GM12801 (cell line): ENCODE measurements at regions not wholly inside any gene's neighbourhood (a gene's known extent, or its start where the extent isn't known, plus 50 kb on each side); places are given as distances from the start of the nearest gene placed in this dataset.

Experiments used
- TF ChIP-seq, protein P1 (sequence below): IDR thresholded peaks from one replicate; pipeline ENCODE4 v1.5.1; 2011; ENCODE audit warnings: control low read depth; ENCODE audit not compliant: insufficient read length; ENCODE audit errors: extremely low read depth

DNA sequence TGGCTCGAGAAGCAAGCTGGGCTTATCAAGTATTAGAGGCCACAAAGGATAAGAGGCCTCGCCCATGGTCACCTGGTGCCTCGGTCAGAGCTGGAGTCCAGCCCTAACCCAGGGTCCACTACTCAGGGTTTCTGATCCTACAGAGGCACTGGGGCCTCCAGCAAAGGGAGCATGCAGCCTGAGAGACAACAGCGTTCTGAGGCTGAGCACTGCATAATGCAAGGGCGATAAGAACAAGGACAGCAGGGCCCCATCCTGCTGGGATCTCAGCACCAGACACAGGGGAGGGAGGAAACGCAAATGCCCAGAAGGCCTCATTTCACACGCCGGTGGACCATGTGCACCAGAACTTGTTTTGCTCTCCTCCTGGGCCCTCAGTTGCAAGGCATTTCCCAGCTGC, 63.0 kb downstream of the C5orf15 start:
- TF ChIP-seq, protein P1, sequence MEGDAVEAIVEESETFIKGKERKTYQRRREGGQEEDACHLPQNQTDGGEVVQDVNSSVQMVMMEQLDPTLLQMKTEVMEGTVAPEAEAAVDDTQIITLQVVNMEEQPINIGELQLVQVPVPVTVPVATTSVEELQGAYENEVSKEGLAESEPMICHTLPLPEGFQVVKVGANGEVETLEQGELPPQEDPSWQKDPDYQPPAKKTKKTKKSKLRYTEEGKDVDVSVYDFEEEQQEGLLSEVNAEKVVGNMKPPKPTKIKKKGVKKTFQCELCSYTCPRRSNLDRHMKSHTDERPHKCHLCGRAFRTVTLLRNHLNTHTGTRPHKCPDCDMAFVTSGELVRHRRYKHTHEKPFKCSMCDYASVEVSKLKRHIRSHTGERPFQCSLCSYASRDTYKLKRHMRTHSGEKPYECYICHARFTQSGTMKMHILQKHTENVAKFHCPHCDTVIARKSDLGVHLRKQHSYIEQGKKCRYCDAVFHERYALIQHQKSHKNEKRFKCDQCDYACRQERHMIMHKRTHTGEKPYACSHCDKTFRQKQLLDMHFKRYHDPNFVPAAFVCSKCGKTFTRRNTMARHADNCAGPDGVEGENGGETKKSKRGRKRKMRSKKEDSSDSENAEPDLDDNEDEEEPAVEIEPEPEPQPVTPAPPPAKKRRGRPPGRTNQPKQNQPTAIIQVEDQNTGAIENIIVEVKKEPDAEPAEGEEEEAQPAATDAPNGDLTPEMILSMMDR = no peak

DNA sequence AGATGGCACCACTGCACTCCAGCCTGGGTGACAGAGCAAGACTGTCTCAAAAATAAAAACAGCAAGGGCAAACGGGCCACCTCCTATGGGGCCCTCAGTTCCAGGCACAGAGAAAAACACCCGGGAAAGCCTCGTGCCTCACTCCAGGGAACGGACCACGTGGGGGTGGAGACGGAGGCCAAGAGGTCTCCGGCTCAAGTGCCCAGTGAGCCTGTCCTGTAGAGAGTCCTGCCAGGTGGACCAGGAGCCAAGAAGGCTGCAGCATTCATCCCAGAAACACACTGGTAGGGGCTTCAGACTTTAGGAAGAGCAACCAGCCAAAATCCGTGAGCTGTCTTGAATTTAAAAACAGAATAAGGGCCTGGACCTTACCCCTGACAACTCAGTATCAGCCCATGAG, 63.8 kb downstream of the C5orf15 start:
- TF ChIP-seq, protein P1 = no peak

DNA sequence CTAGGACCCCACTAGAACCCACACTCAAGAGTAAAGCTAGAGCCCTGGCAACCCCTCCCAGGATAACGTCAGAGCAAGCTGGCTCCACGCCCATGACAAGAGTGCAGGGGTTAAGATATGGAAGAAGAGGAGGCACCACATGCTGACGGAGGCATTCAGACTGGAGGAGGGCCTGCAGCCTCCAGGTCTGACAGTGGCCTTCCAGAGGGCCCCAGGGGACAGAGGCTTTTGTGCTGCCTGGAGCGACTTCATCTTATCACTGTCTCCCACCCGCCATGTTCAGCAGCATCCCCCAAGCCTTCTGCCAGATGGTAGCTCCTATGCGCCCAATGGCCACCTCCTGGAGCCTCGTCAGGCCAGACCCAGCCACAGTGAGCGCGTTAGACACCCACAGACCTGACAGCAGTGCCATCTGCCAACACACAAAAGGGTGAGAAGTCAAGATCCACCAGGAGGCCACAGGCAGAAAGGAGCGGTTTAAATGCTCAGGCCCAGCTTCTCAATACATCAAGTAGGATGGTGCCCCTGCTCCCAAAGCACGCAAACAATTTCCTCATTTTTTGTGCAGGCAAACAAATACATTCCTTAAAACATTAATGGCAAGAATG, 65.8 kb downstream of the C5orf15 start:
- TF ChIP-seq, protein P1 = no peak

DNA sequence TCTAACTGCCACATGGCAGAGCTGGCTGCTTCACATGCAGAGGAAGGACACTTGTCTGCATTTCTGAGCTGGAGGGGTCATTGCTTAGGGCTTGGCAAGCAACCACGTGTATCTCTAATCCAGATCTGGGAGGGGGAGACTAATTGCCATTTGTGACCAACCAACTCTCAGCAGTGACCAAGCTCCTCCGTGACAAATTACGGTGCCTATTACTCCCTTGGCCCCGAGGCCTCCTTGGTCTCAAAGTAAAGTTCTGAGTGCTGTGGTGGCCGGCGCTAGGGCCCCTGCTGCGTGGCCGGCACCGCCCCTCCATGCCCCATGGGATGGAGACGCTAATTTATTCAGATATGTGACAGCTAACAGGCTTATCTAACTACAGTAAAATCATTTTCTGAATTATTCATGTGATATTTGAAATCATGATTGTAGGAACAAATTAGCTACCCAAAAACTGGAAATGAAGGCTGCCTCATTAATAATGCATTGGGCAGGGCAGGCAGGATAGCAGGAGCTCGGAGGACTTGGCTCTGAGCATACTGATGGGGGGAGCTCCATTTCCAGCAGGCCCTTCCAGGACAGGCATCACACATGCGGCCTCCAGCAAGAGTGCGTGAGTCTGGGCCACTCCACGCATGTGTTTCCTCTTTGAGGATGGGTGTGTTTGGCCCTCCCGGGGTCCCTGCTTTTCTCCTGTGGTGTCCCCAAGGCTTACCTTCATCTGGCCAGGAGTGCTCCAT, 67.7 kb downstream of the C5orf15 start:
- TF ChIP-seq, protein P1 = no peak

DNA sequence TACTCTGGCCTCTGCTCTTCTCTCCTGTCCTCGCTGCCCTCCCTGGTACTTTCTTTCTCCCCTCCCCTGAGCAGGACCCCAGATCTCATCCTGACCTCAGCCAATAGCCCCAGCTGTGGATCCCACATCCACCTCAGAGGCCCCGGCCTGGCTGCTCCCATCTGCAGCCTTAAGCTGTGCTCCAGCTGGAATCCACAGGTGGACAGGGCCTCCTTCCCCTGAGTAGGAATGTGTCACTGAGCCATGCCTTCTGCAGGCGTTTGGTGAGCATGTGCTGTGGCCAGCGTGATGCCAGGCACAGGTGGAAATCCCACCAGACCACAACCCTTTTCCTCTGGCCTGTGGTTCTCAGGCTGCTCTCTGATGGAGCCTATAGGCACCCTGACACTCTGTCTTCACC, 68.9 kb downstream of the C5orf15 start:
- TF ChIP-seq, protein P1 = no peak

DNA sequence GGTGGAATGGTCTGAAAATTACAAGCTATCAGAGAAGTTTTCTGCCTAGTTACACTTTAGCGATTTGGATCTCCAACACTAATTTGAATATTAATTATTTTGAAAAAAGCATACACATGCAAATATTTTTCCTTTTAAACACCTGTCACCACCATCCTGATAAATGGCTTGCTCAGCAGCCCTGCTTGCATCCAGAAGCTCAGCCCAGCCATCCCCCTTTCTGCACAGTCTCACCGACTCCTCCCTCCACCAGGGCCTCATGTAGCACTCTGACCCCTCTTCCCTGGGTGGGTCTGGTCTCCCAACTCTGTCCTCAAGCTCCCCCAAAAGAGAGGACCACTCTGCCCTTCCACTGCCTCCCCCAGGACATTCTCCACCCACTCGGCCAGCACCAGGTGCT, 70.0 kb downstream of the C5orf15 start:
- TF ChIP-seq, protein P1 = no peak

DNA sequence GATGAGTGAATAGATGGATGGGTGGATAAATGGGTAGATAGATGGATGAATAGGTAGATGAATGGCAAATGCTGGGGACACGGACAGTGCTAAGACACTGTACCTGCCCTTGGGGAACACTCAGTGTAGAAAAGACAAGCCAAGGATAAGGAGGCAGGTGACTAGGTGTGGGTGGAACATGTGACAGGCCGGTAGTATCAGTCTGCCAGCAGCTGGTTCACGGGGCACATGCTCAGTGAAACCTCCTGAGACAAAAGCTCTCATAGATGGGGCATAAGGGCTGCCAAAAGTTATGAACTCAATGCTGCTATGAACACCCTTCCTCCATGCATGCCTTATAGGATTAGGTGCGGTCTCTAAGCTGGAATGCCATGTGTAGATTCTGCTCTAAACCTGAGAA, 71.0 kb downstream of the C5orf15 start:
- TF ChIP-seq, protein P1 = no peak
